ENCODE measurements at regions not wholly inside any gene's neighbourhood (a gene's known extent, or its start where the extent isn't known, plus 50 kb on each side); places are given as distances from the start of the nearest gene placed in this dataset.

DNA sequence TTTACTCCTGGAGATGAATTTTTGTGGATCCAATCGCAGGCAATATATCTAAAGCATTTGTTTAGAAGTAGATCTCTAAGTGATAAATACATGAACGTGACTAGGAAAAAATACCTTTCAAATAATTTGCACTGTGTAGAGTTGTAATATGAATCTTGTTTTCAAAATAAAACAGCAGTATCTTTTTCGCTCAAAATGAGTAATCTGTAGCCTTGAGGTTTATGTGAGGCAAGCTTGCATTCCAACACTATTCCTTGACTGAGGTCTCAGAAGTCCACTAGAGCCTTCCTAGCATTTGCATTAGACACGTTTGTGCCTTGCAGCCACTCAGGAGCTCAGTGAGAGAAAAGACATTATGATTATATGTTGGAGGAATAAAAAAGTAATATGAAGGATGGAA lies 138.3 kb upstream of the ROBO1 start:
- no peak overlapping the region for H3K27ac ChIP-seq
- no peaks in the 10 kb centered on the region for H3K4me1 ChIP-seq
- 57 to 70% methylated on average over 4 of the region's 4 CpGs for WGBS, 2 donors (ENCODE audit: low coverage in 1 of 2)
- intact Hi-C loops (cut with DNase I; ENCODE audit: low total_unique reads) = no loop called here
- no peaks in the 10 kb centered on the region for H3K9me3 ChIP-seq
- TF ChIP-seq CTCF (IDR thresholded peaks at IDR 0.05) = no peak
- TF ChIP-seq POLR2AphosphoS5 (IDR thresholded peaks at IDR 0.05) = no peak
- no peak for TF ChIP-seq POLR2A (IDR thresholded peaks at IDR 0.05)
- no peak for TF ChIP-seq EP300 (IDR thresholded peaks at IDR 0.05; ENCODE audit: low read depth)
- H3K36me3 ChIP-seq = no peaks in the 10 kb centered on the region
- DNase-seq = no peak
- in situ Hi-C loops (cut with MboI; ENCODE audit: low pct_ligation_motif_present in 1 of 4, low pct_unique_long_range_greater_than_20kb in 1 of 4, low sequenced_read_pairs in 3 of 4) = no loop called here
- no peak overlapping the region for H3K4me3 ChIP-seq
- no peaks in the 10 kb centered on the region for H3K27me3 ChIP-seq

GRCh38 chr3:79902151-79902550 lies 134.4 kb upstream of the ROBO1 start:
- Histone ChIP-seq H3K4me3 (no peak overlapping the region), H3K4me1 (no peaks in the 10 kb centered on the region), H3K9me3 (no peaks in the 10 kb centered on the region), H3K27ac (no peak overlapping the region), H3K27me3 (no peaks in the 10 kb centered on the region), H3K36me3 (no peaks in the 10 kb centered on the region)
- WGBS, 2 donors (ENCODE audit: low coverage in 1 of 2) = 88 to 89% methylated on average over 3 of the region's 3 CpGs
- TF ChIP-seq POLR2AphosphoS5 (IDR thresholded peaks at IDR 0.05) = no peak
- no peak for TF ChIP-seq CTCF (IDR thresholded peaks at IDR 0.05)
- no peak for TF ChIP-seq POLR2A (IDR thresholded peaks at IDR 0.05)
- TF ChIP-seq EP300 (IDR thresholded peaks at IDR 0.05; ENCODE audit: low read depth) = no peak
- intact Hi-C loops (cut with DNase I; ENCODE audit: low total_unique reads) (no loop called here), in situ Hi-C loops (cut with MboI; ENCODE audit: low pct_ligation_motif_present in 1 of 4, low pct_unique_long_range_greater_than_20kb in 1 of 4, low sequenced_read_pairs in 3 of 4) (no loop called here)
- DNase-seq = no peak

GRCh38 chr3:79898907-79899306 lies 131.1 kb upstream of the ROBO1 start:
- TF ChIP-seq POLR2A (IDR thresholded peaks at IDR 0.05) (no peak), POLR2AphosphoS5 (IDR thresholded peaks at IDR 0.05) (no peak), EP300 (IDR thresholded peaks at IDR 0.05; ENCODE audit: low read depth) (no peak), CTCF (IDR thresholded peaks at IDR 0.05) (no peak)
- no peak overlapping the region for H3K4me3 ChIP-seq
- intact Hi-C loops (cut with DNase I; ENCODE audit: low total_unique reads) = no loop called here
- H3K27ac ChIP-seq = no peak overlapping the region
- 65 to 66% methylated on average over 4 of the region's 4 CpGs for WGBS, 2 donors (ENCODE audit: low coverage in 1 of 2)
- DNase-seq = no peak
- no peaks in the 10 kb centered on the region for H3K9me3 ChIP-seq
- H3K36me3 ChIP-seq = no peaks in the 10 kb centered on the region
- in situ Hi-C loops (cut with MboI; ENCODE audit: low pct_ligation_motif_present in 1 of 4, low pct_unique_long_range_greater_than_20kb in 1 of 4, low sequenced_read_pairs in 3 of 4) = no loop called here
- H3K27me3 ChIP-seq = no peaks in the 10 kb centered on the region
- H3K4me1 ChIP-seq = no peaks in the 10 kb centered on the region

DNA sequence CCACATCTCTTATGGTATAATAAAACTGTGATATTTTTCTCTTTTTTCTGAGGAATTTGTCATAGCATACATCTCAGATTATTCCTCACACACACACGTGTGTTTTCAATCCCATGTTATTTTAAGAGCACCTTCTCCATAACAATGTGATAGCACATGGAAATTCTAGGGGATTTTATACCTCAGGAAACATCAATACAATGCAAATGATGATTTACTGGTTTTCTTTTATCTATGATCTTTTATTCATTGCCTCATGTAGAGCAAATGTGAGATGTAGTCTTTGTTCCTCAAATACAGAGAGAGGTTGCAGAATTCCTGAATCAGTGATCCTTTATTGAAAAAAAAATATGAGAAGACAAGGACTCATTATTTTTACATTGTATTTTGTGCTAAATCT lies 128.3 kb upstream of the ROBO1 start:
- in situ Hi-C loops (cut with MboI; ENCODE audit: low pct_ligation_motif_present in 1 of 4, low pct_unique_long_range_greater_than_20kb in 1 of 4, low sequenced_read_pairs in 3 of 4) (no loop called here), intact Hi-C loops (cut with DNase I; ENCODE audit: low total_unique reads) (no loop called here)
- WGBS, 2 donors (ENCODE audit: low coverage in 1 of 2) = 32 to 38% methylated on average over 1 of the region's 1 CpG

More for the DNA sequence above, 128.3 kb upstream of the ROBO1 start:
- Histone ChIP-seq H3K4me1 (no peaks in the 10 kb centered on the region), H3K9me3 (no peaks in the 10 kb centered on the region), H3K27ac (no peak overlapping the region), H3K36me3 (no peaks in the 10 kb centered on the region), H3K4me3 (no peak overlapping the region), H3K27me3 (no peaks in the 10 kb centered on the region)
- TF ChIP-seq POLR2A (IDR thresholded peaks at IDR 0.05) (no peak), CTCF (IDR thresholded peaks at IDR 0.05) (no peak), EP300 (IDR thresholded peaks at IDR 0.05; ENCODE audit: low read depth) (no peak), POLR2AphosphoS5 (IDR thresholded peaks at IDR 0.05) (no peak)
- DNase-seq = no peak
